Activated naive CD4-positive, alpha-beta T cell treated with Interleukin-2 at 50 U/mL for 16 hours (primary cell): ENCODE measurements at regions not wholly inside any gene's neighbourhood (a gene's known extent, or its start where the extent isn't known, plus 50 kb on each side); places are given as distances from the start of the nearest gene placed in this dataset.

Experiments
- DNase-seq: peaks from one replicate; pipeline ENCODE4 v3.0.0-alpha.2; 2020

DNA sequence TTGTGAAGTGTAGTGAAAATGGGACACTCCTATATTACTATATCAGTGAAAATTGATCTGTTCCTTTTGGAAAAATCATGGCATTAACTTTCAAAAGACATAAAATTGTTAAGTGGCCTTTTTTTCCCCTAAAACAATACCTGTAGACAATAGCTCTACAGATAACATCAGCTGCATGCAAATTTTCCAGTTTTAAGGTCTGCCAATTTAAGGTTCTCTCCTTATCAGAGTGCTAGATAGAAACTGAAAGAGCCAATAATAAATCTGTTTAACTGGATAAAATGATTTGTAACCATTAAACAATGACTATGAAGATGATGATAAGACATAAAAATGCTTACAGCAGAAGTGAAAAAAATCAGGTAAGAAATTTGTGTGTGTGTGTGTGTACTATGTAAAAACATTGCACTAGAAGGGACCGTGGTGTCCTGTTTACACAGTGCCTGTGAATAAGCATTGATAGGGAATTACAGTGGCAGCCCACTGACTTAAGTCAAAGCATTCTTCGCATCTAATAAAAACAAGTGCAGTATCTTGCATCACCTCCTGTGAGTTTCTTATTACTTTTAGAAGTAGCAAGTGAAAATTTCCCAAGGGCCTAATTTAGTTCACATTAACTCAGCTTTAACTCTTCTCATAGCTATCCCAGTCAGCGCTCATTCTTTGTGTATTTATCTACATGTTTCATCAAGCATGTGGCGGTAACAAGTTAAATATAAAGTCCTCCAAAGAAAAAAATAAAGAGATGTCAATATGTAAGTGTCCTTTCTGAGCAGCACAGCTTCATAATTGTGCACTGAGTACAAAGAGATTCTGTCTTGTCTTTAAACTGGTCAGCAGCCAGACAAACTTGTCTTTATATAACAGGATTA lies 261.9 kb downstream of the ARL4A start:
- DNase-seq, result no peak

DNA sequence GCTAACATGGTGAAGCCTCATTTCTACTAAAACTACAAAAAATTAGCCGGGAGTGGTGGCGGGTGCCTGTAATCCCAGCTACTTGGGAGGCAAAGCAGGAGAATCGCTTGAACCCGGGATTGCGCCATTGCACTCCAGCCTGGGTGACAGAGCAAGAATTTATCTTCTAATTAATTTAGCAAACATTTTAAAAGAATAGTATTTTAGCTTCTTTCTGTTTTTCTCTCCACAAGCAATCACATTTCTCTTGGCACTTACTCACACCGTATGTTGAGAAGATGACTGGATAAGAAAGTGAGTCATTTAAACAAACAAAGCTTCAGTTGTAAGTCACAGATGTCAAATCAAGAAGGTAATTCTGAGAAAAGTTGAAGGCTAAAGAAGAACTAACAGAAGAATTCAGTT lies 264.0 kb downstream of the ARL4A start:
- no peak for DNase-seq

DNA sequence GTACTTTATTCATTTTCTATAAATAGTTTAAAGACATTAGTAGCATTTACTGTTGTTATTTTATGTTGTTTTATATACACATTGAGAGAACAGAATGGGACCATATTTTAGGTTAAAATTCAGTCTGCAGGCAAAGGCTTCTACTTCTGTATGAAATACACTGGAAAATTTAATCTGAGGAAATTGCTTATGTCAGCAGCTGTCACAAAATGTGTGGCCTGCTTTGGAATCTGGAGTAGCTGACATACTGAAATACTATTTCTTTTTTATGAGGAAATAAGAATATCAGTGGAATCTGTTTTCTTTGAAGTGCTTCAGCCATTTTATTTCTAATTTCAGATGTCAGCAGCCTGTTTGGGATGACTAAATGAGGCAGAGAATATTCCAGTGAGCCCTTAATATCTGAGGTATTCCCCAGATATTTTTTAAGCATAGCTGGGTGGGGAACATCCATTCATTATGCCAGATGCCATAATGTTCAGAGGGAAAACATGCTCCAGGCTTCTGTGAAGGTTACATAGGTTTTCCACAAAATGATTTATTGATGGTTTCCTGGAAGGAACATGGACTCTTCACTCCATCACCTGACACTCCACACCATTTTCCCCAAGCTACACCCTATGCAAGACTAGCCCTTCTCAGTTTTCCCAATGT lies 267.1 kb downstream of the ARL4A start:
- no peak for DNase-seq

DNA sequence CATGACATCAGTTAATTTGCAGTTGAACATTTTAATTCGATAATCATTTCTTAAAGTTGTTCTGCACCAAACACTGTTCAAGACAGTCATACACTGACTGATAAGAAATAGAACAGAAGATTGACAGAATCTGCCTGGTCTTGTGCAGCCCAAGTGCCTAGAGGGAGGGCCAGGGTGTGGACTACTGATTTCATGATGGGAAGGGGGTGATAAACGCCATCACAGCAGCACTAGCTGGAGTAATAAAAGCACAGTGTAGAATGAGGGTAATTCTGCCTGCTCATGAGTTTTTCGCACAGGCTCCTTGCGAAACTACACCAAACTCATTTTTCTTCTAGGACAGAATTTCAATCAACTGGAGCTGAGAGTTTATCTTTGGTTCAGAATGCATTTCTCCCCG lies 270.1 kb downstream of the ARL4A start:
- DNase-seq, result no peak

DNA sequence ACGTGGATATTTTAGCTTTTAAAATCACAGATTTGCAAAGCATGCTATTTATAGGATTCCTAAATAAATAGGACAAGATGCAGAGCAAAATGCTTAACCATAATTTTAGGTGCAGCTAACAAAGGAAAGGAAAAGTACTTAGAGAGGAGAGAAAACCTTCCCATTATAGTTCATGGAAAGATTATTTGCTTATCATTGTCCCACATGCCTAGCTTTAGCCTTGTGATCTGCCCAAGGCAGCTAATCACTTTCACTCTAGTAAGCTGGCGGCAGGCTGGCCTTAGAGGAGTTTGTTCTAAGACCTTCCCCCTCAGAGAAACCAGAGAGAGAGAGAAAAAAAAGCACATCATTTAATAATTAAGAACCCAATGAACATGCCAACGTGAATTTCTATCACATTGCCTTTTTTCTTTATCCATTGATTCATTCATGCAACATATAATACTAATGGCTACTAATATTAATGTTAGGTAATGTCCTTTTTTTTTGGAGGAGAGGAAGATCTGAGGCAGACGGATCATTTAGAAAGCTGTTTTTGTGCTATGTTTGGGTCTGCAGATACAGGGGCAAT lies 274.6 kb downstream of the ARL4A start:
- DNase-seq, result no peak

DNA sequence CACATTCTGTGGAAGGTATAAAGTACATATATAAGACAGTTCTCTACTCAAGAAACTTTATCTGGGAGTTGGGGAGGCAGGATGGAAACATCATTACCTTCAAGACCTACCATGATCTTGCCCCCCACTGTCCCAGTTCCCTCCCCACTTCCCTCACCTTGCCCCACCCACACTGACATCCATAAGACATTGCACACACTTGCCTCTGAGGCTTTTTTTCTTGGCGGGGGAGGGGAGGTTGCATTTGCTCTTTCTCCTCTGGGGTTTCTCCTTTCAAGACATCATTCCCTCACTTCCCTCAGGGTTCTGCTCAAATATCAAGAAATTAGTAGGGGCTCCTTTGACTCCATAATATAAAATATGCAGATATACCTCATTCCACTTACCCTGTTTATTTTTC lies 276.0 kb downstream of the ARL4A start:
- DNase-seq, result no peak

DNA sequence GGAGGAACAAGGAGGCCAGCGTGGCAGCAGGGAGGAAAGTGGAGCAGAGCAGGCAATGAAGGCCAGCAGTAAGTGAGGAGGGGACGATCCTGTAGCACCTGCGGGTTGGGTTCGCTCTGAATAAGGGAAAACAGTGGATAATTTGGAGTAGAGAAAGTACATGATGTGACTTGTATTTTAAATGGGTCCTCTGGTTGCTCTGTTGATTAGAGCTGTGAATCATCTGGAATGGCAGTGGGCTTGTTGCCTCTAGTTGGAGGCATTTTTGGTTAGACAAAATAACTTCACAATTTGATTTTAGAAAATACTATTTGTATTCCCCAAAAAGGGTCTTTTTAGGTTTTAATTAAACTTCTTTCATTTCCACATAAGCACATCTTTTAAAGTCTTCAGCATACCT lies 277.4 kb downstream of the ARL4A start:
- no peak for DNase-seq

DNA sequence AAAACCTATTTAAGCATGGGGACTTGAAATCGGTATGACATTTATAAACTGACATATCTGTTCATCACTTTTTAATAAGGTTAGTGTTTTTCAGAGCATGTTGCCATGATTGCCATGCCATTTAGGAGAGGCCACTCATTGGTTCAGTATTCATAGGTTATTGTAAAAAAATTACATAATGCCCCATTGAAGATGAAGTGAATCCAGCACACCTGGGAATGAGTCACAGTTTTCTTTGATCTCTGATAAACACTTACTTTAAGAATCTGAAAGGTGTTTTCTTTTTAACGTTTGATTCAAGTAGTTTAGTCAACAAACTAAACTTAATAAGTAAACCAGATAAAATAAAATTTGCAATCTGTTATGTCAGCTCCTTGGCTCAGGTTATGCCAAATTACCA lies 278.3 kb downstream of the ARL4A start:
- DNase-seq, result no peak

DNA sequence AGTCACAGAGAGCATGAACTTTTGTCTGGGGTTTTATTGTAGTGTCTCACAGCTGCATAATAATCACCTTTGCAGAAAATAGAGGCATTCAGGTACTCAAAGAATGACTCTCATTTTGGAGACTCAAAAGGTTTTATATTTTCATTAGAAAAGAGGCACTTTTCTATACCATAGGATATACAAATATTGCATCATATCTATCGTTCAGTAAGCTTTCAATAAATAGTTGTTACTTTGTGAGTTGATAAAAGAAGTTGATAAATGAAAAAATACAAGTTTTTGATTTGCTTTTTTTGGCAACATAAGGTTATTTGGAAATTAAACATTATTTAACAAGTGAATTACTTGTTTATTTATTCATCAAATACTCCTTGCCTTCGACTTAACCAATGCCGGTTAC lies 279.9 kb downstream of the ARL4A start:
- DNase-seq, result no peak

DNA sequence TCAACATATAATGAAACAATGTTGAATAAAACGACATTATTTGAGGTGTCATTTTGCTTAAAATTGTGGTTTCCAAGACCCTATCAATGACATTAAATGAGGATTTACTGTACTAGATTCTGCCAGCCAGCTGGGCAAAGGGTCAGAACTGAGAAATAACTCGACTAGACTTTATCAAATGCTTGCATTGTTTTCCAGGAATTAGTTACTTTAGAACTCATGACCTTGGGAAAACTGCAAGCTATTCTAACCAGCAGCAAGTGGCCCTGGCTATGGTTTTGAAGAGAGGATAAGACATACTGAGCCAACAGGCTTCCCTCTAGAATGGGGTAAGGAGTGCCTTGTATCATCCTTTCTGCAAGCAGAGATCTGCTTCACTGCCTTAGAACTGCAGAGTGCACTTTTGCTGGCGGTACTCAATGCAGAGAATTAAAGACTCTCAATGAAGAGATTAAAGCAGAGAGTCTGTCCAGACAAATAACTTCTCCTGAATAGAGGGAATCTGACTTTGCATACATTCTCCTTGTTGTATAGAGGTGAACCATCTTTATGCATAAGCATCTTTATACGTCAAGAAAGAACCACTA lies 281.5 kb downstream of the ARL4A start:
- DNase-seq, result no peak

DNA sequence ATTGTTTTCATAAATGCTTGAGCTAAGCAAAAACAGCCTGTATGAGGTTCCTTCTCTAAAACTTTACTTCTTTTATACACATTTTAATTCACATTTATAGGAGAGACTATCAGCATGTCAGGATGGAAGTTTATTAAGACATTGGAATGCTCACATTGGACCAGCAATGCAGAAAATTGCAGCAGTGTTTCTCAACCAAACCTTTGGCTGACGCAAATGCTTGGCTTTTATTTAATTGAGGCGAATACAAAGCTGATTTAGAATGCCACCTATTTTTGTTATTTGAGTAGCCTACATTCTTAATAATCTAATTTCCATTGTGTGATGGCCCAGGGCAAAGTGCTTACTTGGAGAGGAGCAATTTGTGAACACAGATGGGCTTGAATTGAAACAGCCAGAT lies 283.2 kb downstream of the ARL4A start:
- DNase-seq, result no peak

DNA sequence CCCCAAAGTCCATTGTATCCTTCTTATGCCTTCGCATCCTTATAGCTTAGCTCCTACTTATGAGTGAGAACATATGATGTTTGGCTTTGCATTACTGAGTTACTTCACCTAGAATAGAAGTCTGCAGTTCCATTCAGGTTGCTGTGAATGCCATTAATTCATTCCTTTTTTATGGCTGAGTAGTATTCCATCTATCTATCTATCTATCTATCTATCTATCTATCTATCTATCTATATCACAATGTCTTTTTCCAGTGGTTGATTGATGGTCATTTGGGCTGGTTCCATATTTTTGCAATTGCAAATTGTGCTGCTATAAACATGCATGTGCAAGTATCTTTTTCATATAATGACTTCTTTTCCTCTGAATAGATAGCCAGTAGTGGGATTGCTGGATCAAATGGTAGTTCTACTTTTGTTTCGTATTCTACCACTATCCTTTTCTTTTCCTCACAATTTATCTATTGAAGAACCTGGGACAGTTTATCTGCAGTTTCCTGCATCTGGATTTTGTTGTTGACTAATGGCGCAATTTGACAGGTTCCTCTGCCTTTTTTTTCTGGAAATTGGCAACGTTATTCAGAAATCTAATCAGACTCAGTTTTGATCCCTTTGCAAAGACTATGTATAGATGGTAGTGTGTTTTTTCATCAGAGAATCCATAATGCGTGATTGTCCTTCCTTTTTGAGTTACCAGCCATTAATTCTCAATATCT lies 287.2 kb downstream of the ARL4A start:
- no peak for DNase-seq

DNA sequence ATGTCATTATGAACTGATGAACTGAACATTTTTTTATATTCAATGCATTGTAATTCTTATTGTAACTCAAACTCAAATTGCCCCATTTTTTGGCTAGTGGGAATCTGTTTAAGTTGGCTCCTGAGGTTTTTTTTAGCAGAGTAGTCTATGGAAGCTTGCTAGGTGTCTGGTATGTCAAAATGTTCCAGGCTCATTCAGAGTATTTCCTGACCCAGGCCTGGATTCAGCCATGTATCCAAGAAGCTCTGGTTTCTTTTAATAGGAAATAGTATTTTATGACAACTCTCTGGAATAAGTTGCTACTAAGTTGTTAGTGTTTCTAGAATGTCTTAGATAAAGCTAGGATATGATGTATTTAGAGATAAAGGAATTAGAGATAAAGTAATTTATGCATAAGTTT lies 288.0 kb downstream of the ARL4A start:
- no peak for DNase-seq

DNA sequence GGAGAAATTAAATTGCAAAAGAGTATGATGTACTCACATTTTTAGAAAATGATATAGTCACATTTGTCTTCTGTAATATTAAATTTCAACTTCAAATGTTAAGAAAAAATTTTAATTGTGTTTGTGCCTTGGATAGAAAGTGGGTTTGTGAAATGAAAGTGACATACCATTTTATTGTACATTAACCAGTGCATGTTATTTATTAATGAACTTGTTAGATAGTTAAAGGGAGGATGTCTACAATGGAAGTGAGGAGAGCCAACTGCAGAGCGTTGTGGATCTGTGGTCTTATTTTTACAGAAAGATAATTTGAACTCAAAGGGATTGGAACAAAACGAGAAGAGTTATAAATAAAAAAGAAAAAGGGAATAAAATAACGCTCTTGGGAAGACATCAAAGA lies 291.7 kb downstream of the ARL4A start:
- DNase-seq, result no peak

DNA sequence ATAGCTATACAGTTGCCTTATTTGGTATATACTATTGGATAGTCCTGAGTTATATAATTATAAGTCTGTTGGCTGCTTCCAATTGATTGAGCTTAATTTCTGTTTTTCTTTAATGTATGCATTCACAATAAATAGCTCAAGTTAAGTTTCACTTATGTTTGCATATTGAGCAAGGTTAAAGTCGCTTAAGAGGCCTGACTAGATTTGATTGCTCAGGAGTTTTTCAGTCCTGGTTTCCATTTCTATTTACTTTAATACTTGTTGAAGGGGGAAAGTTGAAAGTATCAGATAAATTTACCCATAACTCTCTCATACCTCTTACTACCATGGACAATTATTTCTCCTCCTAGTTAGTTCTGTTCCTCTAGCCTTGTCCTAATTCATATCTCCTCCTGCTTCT lies 294.7 kb downstream of the ARL4A start:
- DNase-seq, result no peak

DNA sequence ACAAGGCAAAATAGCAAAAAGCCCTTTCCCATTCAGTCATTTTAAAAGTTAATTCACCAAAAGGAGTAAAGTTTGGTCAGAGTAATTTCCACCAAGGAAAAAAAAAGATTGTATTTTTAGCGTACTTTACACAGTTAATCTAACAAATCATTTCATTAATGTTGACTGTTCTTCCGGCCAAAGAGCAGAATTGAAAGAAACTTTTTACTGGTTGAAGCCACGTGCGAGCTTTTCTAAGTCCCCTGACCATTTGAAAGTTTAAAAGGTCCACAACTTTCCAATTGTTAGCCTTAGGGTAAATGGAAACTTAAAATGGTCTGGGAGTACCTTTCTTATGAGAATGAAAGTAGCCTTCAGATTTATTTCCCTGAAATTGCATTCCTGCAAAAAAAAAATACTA lies 296.7 kb downstream of the ARL4A start:
- no peak for DNase-seq

DNA sequence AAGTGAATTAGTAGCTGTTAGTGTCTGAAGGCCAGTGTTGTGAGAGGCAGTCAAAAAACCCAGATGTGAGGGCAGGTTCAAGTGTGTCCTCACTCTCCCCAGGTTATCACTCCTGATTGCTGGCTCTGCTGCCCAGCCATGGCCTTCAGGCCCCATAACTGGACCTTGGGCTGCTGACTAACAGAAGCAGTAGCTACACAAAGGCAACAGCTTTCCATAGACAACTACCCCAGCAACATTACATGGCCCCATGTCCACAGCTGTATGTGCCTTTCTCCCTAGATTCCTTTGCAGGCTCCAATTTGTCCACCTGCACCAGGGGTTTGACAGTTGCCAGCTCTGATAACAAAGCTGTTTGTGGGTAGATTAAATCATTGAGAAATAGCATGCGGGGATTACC lies 297.8 kb downstream of the ARL4A start:
- no peak for DNase-seq

DNA sequence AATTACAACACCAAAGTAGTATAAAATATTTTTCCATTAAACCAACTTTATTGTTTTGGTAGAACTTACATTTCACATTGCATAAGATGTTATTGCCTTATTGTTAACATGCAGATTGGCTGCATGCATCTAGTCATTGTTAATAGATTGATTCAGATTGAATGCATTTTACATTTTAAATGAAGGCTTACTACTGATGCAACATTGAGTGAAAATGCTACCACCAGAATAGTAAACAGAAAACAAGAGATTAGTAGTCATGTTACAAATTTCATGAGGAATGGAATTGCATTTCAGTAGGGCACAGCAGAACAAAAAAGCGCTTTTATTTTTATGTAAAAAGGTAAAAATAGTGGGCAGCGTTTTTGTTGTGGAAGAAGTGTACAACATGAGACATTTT lies 298.3 kb downstream of the ARL4A start:
- no peak for DNase-seq

DNA sequence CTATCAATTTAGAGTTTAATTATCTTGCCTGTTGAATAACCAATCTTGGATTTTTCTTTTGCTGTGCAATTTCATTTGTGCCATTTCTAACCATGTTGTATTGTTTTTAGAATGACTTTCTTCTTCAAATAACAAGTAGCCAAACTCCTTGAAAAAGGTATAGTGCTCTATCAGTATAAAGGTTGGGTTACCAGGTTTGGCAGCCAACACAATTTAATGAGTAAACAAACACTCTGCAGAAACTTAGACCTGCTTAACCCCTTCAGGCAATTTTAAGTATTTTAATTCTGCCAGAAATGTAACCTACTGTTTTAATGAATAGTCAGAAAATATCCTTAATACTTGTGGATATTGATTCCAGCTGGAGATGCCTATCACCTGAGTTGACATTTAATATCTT lies 299.8 kb downstream of the ARL4A start:
- no peak for DNase-seq

DNA sequence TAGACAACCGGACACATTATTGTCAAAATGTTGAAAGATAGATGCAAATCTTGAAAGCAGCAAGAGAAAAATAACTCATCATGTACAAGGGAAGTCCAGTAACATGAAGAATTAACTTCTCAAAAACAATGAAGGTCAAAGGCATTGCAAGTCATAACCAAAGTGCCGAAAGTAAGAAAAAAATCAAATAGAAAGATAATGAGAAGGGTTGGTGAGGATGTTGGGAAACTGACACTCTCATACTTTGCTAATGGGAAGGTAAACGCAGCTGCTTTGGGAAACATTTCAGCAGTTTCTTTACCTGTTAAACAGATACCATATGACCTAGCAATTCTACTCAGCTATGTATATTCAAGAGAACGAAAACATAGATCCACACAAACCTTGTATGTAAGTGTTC lies 303.0 kb downstream of the ARL4A start:
- DNase-seq, result no peak

DNA sequence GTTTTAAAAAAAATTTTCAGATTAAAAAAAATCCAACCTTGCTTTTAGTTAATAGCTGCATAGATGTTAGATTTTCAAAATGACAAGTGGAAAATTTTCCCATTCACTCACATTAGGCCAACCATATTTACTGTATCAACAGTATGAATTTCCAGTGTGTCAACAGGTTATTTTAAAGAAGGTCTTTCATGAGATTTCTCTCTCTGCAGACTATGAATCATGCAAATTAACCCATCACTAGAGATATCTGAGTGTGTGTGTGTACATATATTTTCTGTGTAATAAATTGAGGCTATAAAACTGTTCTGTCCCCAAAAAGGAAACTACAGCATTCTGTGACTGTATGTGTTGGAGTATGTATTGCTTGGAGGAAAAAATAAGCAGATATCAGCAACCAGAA lies 305.6 kb downstream of the ARL4A start:
- DNase-seq, result no peak

DNA sequence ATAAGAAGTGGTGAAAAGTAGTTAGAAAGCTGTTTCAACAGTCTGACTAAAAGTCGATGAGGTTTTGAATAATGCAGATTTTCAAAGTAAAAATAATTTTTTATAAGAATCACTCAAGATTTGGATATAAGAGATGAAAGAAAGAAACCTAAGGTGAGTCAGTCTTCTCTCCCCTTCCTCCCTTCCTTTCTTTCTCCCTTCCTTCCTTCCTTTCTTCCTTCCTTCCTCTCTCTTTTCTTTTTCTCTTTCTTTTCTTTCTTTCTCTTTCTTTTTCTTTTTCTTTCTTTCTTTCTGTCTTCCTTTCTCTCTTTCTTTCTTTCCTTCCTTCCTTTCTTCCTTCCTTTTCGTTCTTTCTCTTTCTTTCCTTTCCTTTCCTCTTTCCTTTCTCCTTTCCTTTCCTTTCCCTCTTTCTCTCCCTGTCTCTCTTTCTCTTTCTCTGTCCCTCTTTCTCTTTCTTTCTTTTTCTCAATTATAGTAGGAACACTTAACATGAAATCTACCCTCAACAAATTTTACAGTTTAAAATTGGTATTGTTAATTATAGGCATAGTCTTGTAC lies 308.6 kb downstream of the ARL4A start:
- DNase-seq, result no peak

DNA sequence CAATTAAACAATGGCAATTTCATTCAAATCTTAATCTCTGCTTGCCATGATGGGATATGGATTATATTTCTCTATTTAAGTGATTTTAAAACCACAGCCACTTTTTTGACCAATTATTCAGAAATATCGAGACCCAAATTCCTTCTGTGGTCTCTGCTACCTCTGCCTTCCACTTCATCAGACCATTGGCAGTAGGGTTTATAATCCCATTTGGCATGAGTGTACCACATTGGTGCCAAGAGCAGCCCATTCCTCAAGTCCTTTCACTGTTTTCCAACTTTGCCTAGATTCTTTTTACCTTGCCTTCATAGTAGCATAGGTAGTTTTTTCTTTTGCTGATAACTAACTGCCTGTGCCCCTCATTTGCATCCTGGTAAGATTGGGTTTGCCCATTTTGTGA lies 319.9 kb downstream of the ARL4A start:
- DNase-seq, result no peak
